Gastrocnemius medialis (tissue), 4 donors: ENCODE measurements at regions not wholly inside any gene's neighbourhood (a gene's known extent, or its start where the extent isn't known, plus 50 kb on each side); places are given as distances from the start of the nearest gene placed in this dataset.

Source experiments
- CTCF ChIP-seq, 5 experiments: fragments of 450-650 bp in 3 of 5; fragments of 200-600 bp in 2 of 5; sonication (generic) in 2 of 5; IDR thresholded peaks in 4 of 5; conservative IDR thresholded peaks in 1 of 5; 1 replicate in 4 of 5; 2 replicates in 1 of 5; pipeline ENCODE4 v1.5.1; 2016 to 2019; ENCODE audit warnings: antibody characterized with exemption in 5 of 5, mild to moderate bottlenecking in 3 of 5, moderate library complexity in 3 of 5
- POLR2A ChIP-seq, 2 donors: fragments of 450-650 bp; IDR thresholded peaks; one replicate each; pipeline ENCODE4 v1.6.1; 2017; ENCODE audit warnings: antibody characterized with exemption in 2 of 2, mild to moderate bottlenecking in 2 of 2, moderate library complexity in 2 of 2

DNA sequence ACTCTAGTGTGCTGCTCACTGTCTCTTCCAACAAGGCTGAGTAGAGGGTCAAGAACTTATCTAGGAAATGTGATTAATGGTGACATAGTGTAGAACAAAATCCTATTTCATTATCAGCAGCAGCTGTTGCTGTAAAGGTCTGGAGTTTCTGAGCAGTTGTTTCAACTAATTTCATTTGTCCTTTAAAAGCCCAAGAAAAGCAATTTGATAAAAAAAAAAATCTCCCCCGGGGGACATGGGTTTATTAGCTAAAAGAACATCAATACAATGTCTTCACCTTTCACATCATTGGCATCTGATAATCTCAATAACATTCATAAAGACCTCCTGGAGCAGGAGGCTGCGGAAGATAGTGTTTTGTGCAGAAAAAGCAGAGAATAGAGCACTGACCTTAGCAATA lies 468.1 kb downstream of the KCTD16 start:
- no peak for TF ChIP-seq CTCF (IDR thresholded peaks at IDR 0.05 in 4 of 5, conservative IDR thresholded peaks at IDR 0.05 in 1 of 5)
- TF ChIP-seq POLR2A (IDR thresholded peaks at IDR 0.05): no peak
